ENCODE measurements at regions not wholly inside any gene's neighbourhood (a gene's known extent, or its start where the extent isn't known, plus 50 kb on each side); places are given as distances from the start of the nearest gene placed in this dataset.

GRCh38 chr2:222993920-222994650 lies 57.9 kb upstream of the KCNE4 start:
- TF ChIP-seq, protein P1, sequence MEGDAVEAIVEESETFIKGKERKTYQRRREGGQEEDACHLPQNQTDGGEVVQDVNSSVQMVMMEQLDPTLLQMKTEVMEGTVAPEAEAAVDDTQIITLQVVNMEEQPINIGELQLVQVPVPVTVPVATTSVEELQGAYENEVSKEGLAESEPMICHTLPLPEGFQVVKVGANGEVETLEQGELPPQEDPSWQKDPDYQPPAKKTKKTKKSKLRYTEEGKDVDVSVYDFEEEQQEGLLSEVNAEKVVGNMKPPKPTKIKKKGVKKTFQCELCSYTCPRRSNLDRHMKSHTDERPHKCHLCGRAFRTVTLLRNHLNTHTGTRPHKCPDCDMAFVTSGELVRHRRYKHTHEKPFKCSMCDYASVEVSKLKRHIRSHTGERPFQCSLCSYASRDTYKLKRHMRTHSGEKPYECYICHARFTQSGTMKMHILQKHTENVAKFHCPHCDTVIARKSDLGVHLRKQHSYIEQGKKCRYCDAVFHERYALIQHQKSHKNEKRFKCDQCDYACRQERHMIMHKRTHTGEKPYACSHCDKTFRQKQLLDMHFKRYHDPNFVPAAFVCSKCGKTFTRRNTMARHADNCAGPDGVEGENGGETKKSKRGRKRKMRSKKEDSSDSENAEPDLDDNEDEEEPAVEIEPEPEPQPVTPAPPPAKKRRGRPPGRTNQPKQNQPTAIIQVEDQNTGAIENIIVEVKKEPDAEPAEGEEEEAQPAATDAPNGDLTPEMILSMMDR (IDR thresholded peaks at IDR 0.05; ENCODE audit: borderline replicate concordance, control extremely low read depth, extremely low read depth, insufficient read depth, missing control alignments): no peak
- DNase-seq (ENCODE audit: low spot score): no peak
- in situ Hi-C loops (cut with MboI; ENCODE audit: low sequenced_read_pairs, unreplicated experiment): loop anchor here (25.0 kb wide), 1 partner anchor 318 kb away; no protein-coding TSS in a partner anchor

- no peak for DNase-seq (ENCODE audit: low spot score)
- TF ChIP-seq, protein P1 (IDR thresholded peaks at IDR 0.05; ENCODE audit: borderline replicate concordance, control extremely low read depth, extremely low read depth, insufficient read depth, missing control alignments): no peak
- in situ Hi-C loops (cut with MboI; ENCODE audit: low sequenced_read_pairs, unreplicated experiment): loop anchor here (25.0 kb wide), 1 partner anchor 314 kb away; no protein-coding TSS in a partner anchor
Observed at GRCh38 chr2:222998459-222998858, 53.5 kb upstream of the KCNE4 start.

DNA sequence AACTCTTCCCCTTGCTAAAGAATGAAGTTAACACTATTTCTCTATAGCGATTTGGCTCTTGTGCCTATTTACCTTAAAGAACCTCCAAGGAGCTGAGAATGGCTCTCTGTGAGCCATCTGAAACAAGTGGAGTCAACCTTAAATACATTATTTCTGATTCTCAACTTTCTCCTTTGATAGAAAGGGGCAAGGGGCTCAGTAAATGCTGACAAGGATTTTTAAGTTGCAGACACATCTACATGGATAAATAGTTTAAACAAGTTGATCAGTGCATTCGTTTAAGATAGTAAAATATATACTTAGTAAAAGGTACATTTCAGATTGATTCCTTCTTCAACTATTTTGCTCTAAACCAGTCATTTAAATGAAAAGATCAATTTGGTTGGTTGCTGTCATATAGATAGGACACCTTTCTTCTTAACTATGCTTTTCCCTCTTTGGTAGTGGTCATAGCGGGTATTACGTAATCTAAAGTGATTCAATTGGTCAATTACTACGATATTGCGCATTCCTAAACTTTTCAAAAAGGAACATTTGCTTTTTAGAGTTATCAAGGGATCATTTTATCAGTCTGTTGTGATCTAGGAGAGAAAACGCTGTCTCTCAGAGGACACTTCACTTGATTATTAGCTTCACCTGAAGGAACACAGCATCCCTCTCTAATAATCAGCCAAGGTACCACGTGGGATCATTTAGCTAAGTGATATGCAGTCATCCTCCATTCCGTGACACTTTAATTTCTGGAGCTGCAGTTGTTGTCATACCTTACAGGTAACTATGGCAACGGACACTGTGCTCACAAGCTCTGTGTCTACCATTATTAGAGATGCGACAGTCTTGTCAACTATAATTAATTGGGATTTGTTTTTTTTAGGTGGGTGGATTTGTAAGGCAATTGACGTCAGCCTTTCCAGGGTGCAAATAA lies 50.9 kb upstream of the KCNE4 start:
- in situ Hi-C loops (cut with MboI; ENCODE audit: low sequenced_read_pairs, unreplicated experiment): no loop called here
- TF ChIP-seq, protein P1 (IDR thresholded peaks at IDR 0.05; ENCODE audit: borderline replicate concordance, control extremely low read depth, extremely low read depth, insufficient read depth, missing control alignments): no peak
- no peak for DNase-seq (ENCODE audit: low spot score)

DNA sequence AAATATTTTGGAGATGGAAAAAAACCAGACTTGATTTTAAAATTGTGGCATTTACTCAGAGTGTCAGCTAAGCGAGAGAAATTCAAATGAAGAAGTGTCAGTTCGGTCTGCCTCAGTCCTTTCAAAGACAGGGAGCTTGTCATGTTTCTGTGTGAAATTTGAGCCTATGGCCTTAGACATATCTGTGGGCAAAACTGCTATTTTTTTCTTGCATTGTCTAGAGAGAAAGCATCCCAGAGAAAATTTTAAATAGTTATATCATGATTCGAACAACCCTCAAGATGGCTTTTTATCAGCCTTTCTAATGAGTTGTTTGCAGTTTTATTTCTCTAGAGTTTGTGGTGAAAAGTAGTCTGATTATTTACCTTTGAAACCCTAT lies 50.2 kb upstream of the KCNE4 start:
- DNase-seq (ENCODE audit: low spot score): no peak
- TF ChIP-seq, protein P1 (IDR thresholded peaks at IDR 0.05; ENCODE audit: borderline replicate concordance, control extremely low read depth, extremely low read depth, insufficient read depth, missing control alignments): no peak
- in situ Hi-C loops (cut with MboI; ENCODE audit: low sequenced_read_pairs, unreplicated experiment): no loop called here

All from GM13976 (cell line).